H9 (cell line): ENCODE measurements at regions not wholly inside any gene's neighbourhood (a gene's known extent, or its start where the extent isn't known, plus 50 kb on each side); places are given as distances from the start of the nearest gene placed in this dataset.

Source experiments
- DNase-seq: peaks from one replicate; pipeline ENCODE4 v3.0.0-alpha.2; 2017
- H2AFZ ChIP-seq: one replicate; pipeline ENCODE4 v1.6.1; 2013; ENCODE audit warnings: mild to moderate bottlenecking, low read length, control low read depth, moderate library complexity
- H2AK5ac ChIP-seq: 2 replicates; pipeline ENCODE4 v1.6.1; 2013; ENCODE audit warnings: low read length, control low read depth, mixed read lengths; ENCODE audit not compliant: insufficient read length
- H2BK120ac ChIP-seq: one replicate; pipeline ENCODE4 v1.6.1; 2013; ENCODE audit warnings: low read depth, mild to moderate bottlenecking, low read length, control low read depth, inconsistent platforms; ENCODE audit not compliant: poor library complexity, severe bottlenecking
- H2BK12ac ChIP-seq: 2 replicates; pipeline ENCODE4 v1.6.1; 2013; ENCODE audit warnings: low read length, control low read depth, mixed read lengths, low read depth; ENCODE audit not compliant: insufficient read length
- H2BK15ac ChIP-seq: 2 replicates; pipeline ENCODE4 v1.6.1; 2013; ENCODE audit warnings: low read depth, low read length, control low read depth
- H2BK20ac ChIP-seq: one replicate; pipeline ENCODE4 v1.6.1; 2013; ENCODE audit warnings: low read depth, mild to moderate bottlenecking, low read length, control low read depth, inconsistent platforms; ENCODE audit not compliant: poor library complexity, severe bottlenecking
- H2BK5ac ChIP-seq: 2 replicates; pipeline ENCODE4 v1.6.1; 2013; ENCODE audit warnings: low read length, control low read depth, mixed read lengths; ENCODE audit not compliant: insufficient read length
- H3K14ac ChIP-seq: 2 replicates; pipeline ENCODE4 v1.6.1; 2013; ENCODE audit warnings: low read length, control low read depth; ENCODE audit not compliant: insufficient read depth
- H3K18ac ChIP-seq: 2 replicates; pipeline ENCODE4 v1.6.1; 2013; ENCODE audit warnings: low read depth, mild to moderate bottlenecking, mixed read lengths, low read length, control low read depth; ENCODE audit not compliant: insufficient read length
- H3K23ac ChIP-seq: 2 replicates; pipeline ENCODE4 v1.6.1; 2013; ENCODE audit warnings: low read length, control low read depth, mixed read lengths, low read depth; ENCODE audit not compliant: insufficient read length
- H3K23me2 ChIP-seq: 2 replicates; pipeline ENCODE4 v1.6.1; 2013; ENCODE audit warnings: low read depth, mild to moderate bottlenecking, mixed read lengths, low read length, control low read depth; ENCODE audit not compliant: insufficient read length, poor library complexity, severe bottlenecking
- H3K27ac ChIP-seq: 2 replicates; pipeline ENCODE4 v1.5.1; 2013; ENCODE audit warnings: low read length, control low read depth, mixed read lengths, low read depth; ENCODE audit not compliant: insufficient read length
- H3K27me3 ChIP-seq: 2 replicates; pipeline ENCODE4 v1.6.1; 2013; ENCODE audit warnings: low read length, control low read depth, inconsistent platforms; ENCODE audit not compliant: insufficient read depth
- H3K4ac ChIP-seq: 2 replicates; pipeline ENCODE4 v1.6.1; 2013; ENCODE audit warnings: low read depth, mild to moderate bottlenecking, control low read depth, inconsistent platforms, low read length, moderate library complexity
- H3K4me1 ChIP-seq: 2 replicates; pipeline ENCODE4 v1.6.1; 2013; ENCODE audit warnings: low read length, control low read depth, inconsistent platforms; ENCODE audit not compliant: insufficient read depth
- H3K4me2 ChIP-seq: 2 replicates; pipeline ENCODE4 v1.6.1; 2013; ENCODE audit warnings: low read length, control low read depth, mixed read lengths; ENCODE audit not compliant: insufficient read length, insufficient read depth
- H3K56ac ChIP-seq: 2 replicates; pipeline ENCODE4 v1.6.1; 2013; ENCODE audit warnings: low read depth, mild to moderate bottlenecking, mixed read lengths, low read length, control low read depth; ENCODE audit not compliant: insufficient read length
- H3K79me1 ChIP-seq: 2 replicates; pipeline ENCODE4 v1.6.1; 2013; ENCODE audit warnings: low read depth, mild to moderate bottlenecking, moderate library complexity, low read length, control low read depth, inconsistent platforms; ENCODE audit not compliant: insufficient read depth, poor library complexity, severe bottlenecking
- H3K79me2 ChIP-seq: 2 replicates; pipeline ENCODE4 v1.6.1; 2013; ENCODE audit warnings: low read length, control low read depth, inconsistent platforms; ENCODE audit not compliant: insufficient read depth
- H3K9ac ChIP-seq: 2 replicates; pipeline ENCODE4 v1.6.1; 2013; ENCODE audit warnings: low read length, control low read depth, mixed read lengths; ENCODE audit not compliant: insufficient read length; ENCODE audit errors: extremely low read depth
- H3K9me3 ChIP-seq: one replicate; pipeline ENCODE4 v1.6.1; 2013; ENCODE audit warnings: low read depth, low read length, inconsistent platforms; ENCODE audit not compliant: control insufficient read depth
- H3T11ph ChIP-seq: one replicate; pipeline ENCODE4 v1.6.1; 2013; ENCODE audit warnings: mild to moderate bottlenecking, low read length, control low read depth, inconsistent platforms
- H4K20me1 ChIP-seq: one replicate; pipeline ENCODE4 v1.6.1; 2013; ENCODE audit not compliant: control insufficient read depth, insufficient read length, insufficient read depth
- H4K5ac ChIP-seq: 2 replicates; pipeline ENCODE4 v1.6.1; 2013; ENCODE audit warnings: low read depth, mild to moderate bottlenecking, mixed read lengths, low read length, control low read depth; ENCODE audit not compliant: insufficient read length
- H4K8ac ChIP-seq: replicated peaks from 2 replicates; pipeline ENCODE4 v1.6.1; 2013; ENCODE audit warnings: low read length, control low read depth, mixed read lengths, low read depth; ENCODE audit not compliant: insufficient read length
- H4K91ac ChIP-seq: 2 replicates; pipeline ENCODE4 v1.6.1; 2013; ENCODE audit warnings: low read depth, mild to moderate bottlenecking, moderate library complexity, mixed read lengths, low read length, control low read depth; ENCODE audit not compliant: insufficient read length
- H3K27ac Mint-ChIP-seq, 3 experiments: 2 replicates in 2 of 3; 3 replicates in 1 of 3; pipeline ENCODE4 v1.8.0; 2020 to 2021; ENCODE audit warnings: mixed read lengths in 3 of 3, mild to moderate bottlenecking in 1 of 3, moderate library complexity in 1 of 3
- H3K27me3 Mint-ChIP-seq: 2 replicates; pipeline ENCODE4 v1.8.0; 2021; ENCODE audit warnings: low read depth, mild to moderate bottlenecking, moderate library complexity, mixed read lengths
- H3K36me3 Mint-ChIP-seq, 3 experiments: 2 replicates in 2 of 3; 3 replicates in 1 of 3; pipeline ENCODE4 v1.8.0; 2020 to 2021; ENCODE audit warnings: low read depth in 3 of 3, mixed read lengths in 3 of 3; ENCODE audit not compliant: insufficient read depth in 1 of 3
- H3K4me1 Mint-ChIP-seq, 2 experiments: 2 replicates each; pipeline ENCODE4 v1.8.0; 2020; ENCODE audit warnings: mixed read lengths in 2 of 2
- H3K4me3 Mint-ChIP-seq, 2 experiments: 2 replicates in 1 of 2; 3 replicates in 1 of 2; pipeline ENCODE4 v1.8.0; 2020 to 2021; ENCODE audit warnings: mild to moderate bottlenecking in 2 of 2, mixed read lengths in 2 of 2, moderate library complexity in 1 of 2
- H3K9me3 Mint-ChIP-seq, 2 experiments: 2 replicates in 1 of 2; 3 replicates in 1 of 2; pipeline ENCODE4 v1.8.0; 2020; ENCODE audit warnings: mild to moderate bottlenecking in 2 of 2, mixed read lengths in 2 of 2, moderate library complexity in 1 of 2
- CTCF ChIP-seq: fragments of 200-600 bp; sonication (generic); conservative IDR thresholded peaks from 3 replicates; pipeline ENCODE4 v1.8.0; 2021; ENCODE audit warnings: antibody characterized with exemption, mild to moderate bottlenecking
- WGBS: extraction: QIAGEN DNeasy Blood & Tissue Kit; methylation state at CpG from one replicate; pipeline ENCODE4 v1.1.7; 2013; ENCODE audit warnings: missing lambda C conversion rate, low lambda C conversion rate, mixed read lengths; ENCODE audit not compliant: insufficient read length; ENCODE audit errors: extremely low coverage; 5-methylcytosine and 5-hydroxymethylcytosine counted together

- Histone ChIP-seq H3K56ac (no peak overlapping the region), H2BK5ac (no peak overlapping the region), H3K9me3 (no peaks in the 10 kb centered on the region), H2AK5ac (no peak overlapping the region), H3K79me1 (no peaks in the 10 kb centered on the region), H3K4ac (no peak overlapping the region), H3K9ac (no peak overlapping the region), H3K14ac (no peak overlapping the region), H3K4me1 (peaks cover 5% of the 10 kb centered on the region), H3K79me2 (no peaks in the 10 kb centered on the region), H2BK20ac (no peak overlapping the region), H3K18ac (no peak overlapping the region), H3T11ph (no peak overlapping the region), H2BK15ac (no peak overlapping the region), H4K20me1 (no peaks in the 10 kb centered on the region), H2BK12ac (no peak overlapping the region), H4K5ac (no peak overlapping the region), H3K27ac (no peak overlapping the region), H2AFZ (no peak overlapping the region), H2BK120ac (no peak overlapping the region), H4K91ac (no peak overlapping the region), H4K8ac (no peak overlapping the region), H3K23me2 (no peaks in the 10 kb centered on the region), H3K23ac (no peak overlapping the region), H3K4me2 (no peak overlapping the region), H3K27me3 (no peaks in the 10 kb centered on the region)
- Mint-ChIP-seq H3K27me3 (no peaks in the 10 kb centered on the region), H3K4me1 (peaks cover 34 to 37% of the 10 kb centered on the region in 2 experiments), H3K27ac (no peak overlapping the region), H3K36me3 (no peaks in the 10 kb centered on the region), H3K4me3 (no peak overlapping the region), H3K9me3 (no peaks in the 10 kb centered on the region)
- no peak for DNase-seq
- WGBS, result no CpG with 5 or more reads among the region's 5 CpGs
- no peak for TF ChIP-seq CTCF
Observed at GRCh38 chr12:78402366-78403134, 462.0 kb upstream of the SYT1 start.
